ENCODE measurements at regions not wholly inside any gene's neighbourhood (a gene's known extent, or its start where the extent isn't known, plus 50 kb on each side); places are given as distances from the start of the nearest gene placed in this dataset.

DNA sequence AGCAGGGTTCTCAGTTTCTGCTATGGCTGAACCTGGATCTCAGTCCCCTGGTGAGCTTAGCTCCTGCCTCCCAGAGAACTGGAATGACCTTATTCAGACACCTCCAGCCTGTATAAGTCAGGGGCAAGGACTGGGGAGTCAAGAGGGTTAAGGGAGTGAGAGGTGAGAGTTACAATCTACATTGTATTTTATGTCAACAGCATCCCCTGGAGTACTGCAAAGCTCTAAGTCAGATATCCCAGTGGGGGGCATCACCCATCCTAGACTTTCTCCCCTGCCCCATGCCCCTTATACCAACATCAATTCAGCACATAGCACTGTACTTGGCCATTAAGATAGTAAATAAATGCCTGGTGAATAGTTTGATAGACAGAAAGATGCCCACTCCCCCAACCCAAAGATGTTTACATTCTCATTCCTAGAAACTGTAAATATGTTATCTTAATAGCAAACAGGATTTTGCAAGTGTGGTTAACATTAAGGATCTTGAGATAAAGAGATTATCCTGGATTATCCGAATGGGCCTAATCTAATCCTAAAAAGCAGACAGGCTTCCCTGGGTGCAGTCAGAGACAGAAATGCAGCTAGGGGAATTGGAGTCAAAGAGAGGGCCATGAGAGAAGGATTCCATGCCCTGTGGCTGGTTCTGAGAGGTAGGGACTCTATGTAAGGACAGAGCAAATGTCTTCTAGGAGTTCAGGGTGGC lies 132.3 kb upstream of the RASGRP1 start:
- no peak for DNase-seq

DNA sequence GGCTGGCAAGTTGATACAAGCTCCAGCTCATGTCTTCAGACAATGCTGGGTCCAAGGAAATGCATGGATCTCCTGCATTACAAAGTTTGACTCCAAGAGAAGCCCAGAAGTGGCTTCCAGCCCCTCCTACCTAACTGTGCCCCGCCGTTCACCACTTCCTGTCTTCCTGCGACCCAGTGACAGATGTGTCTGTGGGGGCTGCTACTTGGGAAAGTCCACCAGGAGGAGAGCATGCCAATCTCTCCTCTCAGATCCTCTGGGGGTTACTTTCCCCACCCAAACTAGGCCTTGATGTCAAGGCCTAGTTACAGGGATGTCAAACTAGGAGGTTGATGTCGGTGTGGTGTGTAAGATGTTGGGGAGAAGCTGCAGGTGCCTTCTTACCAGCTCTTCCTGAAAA lies 133.6 kb upstream of the RASGRP1 start:
- no peak for DNase-seq

DNA sequence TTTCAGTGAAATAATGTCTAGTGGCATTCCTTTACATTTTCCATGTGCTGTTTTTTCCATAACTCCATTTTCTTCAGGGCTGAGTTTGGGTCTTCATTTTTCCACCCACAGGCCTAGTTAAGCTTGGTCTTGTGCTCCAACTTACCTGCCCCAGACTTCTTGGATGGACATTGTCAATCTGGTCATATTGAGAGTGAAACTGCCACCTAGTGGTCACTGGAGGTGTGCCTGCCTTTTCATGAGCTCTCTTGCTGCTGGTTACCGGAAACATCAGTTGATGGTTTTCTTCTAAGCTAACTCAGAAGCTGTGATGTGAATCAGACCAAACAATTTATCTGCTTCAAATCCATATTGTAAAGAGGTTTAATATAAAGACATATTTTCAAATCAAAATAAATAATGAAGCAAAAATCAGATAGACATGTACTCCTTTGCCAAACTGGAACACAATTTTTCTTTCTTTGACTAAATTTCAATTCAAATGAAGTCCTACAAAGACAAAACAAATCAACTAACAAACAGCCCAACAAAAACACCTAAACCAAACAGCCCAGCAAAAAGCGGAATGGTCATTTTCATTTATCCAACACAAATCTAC lies 135.1 kb upstream of the RASGRP1 start:
- peak; percentile 84 for DNase-seq

DNA sequence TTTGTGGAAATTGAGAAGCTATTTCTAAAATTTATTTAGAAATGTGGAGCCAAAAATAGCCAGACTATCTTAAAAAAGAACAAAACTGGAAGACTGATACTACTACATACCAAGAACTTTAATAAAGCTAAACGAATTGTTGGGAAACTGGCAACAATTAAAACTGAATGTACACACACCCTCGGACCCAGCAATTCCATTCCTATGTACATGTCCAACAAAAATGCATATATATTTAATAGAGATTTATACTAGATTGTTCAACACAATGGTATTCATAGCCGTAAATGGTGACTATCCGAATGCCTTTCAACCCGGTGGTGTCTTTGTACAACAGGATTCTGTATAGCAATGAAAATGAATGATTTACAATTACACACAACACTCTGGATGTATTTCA lies 136.5 kb upstream of the RASGRP1 start:
- DNase-seq = no peak

DNA sequence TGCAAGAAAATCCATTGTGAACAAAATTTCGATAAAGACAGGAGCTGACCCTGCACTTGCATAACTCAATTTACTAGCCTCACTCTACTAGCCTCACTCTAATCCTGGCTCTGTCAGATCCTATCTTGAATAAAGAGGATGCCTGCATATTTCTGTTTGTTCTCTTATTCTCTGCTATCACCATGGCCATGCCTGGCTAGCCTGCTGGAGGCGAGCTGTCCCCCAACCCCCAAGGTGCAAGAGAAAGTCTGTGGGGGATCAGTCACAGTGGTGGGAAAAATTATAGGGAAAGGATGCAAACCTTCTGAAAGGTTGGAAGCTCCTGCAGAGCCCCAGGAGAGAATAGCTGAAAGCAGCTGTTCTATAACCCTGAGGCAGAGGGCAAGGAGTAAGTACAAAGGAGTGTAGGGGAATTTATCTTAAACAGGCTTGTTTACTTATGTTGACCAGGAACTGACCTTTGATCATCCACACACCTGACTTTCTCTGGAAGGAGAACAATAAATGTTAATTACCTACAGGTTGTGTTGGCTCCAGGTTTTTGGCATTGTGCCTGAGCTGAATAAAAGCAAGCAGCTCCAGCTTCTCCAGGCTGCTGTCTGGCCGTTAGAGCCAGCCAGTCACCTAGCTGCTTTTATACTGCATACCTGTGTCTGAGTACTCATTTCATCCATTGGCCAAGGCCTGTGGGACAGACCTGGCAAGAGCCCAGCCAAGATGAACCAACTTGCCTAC lies 137.7 kb upstream of the RASGRP1 start:
- no peak for DNase-seq

DNA sequence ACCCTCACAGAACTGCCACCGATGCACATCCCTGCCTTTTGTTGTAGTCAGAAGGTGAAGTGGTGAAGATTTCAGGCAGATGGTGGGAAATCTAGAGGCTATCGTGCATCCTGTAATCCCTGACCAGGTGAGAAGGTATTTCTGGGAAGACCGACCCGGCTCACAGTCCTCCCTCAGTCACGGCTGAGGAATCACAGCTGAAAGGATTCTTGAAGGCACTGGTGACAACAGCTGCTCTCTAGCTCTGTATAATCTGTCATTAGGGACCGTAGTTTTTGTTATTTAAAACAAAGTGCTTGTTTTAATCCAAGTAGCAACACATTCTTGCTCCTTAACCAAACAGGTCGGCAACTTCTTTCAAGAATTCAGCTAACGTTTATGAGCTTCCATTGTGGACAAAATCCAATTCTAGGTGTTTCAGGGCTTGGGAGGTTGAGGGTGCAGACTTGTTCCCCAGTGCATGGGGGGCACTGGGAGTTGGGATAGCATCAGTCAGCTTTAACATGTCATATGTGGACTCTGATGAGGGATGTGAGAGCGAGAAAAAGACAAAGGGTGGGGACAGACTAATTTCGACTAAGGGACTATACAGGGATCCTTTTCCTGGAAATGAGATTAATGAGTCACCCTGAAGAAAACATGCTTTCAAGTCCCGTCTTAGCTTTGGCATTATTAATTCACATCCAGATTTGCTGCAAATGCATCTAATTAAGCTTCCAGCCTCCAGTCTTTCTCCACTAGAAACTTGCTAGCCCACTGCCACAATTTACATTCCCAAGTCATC lies 141.0 kb upstream of the RASGRP1 start:
- no peak for DNase-seq

DNA sequence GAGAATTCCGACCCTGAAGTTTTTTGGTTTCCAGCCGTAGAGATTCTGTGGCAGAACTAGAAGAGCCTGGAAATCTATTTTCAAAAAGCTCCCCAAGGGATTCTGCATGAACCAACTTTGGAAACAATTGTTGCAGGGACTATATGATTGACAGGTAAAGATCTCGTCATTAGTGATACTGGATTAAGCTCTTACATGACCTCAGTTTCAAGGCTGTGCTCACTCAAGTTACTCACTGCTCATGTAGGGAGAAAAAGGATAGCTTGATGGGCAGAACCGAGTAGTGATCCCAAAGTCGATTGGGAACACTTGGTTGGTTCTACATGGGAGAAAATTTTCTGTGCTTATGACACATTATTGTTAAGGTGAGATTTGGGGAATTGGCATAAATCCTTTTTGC lies 142.3 kb upstream of the RASGRP1 start:
- no peak for DNase-seq

DNA sequence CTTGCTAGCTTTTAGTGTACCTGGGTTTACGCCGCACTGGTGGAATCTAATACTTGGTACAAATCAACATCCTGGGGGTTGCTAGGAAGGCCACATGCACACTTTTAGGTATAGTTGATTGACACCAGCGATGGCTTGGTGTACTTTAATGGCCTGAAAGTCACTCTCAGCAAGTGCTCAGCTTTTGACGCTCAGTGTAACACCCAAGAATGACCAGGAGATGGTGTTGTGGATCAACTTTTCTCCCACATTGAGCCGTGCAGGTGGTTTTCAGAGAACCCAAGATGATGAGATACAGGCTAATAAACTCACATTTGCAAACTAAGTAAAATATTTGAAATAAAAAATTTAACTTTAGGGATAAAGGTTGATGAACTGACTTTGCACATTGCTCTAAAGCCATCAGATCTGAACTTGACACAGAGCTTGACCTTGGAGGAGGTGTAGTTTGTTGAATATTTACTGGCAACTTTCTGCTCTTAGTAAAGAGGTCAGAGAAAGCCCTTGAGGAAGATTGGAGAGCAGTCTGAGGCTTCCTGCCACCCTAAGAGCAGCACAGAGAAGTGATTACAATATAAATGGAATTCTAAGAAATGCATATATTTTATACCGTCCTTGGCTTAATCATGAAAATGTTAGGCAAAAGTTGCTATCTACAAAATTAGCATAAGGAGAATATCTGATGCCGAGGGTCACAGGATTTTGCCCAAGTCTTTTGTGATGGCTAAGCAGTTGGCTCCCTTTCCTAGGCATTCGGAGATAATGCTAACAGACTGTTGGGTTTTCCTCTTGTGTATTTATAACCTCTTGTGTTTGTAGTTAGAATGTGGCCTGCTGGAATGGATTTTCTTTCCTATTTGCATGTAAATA lies 143.4 kb upstream of the RASGRP1 start:
- DNase-seq = peak; percentile 62

DNA sequence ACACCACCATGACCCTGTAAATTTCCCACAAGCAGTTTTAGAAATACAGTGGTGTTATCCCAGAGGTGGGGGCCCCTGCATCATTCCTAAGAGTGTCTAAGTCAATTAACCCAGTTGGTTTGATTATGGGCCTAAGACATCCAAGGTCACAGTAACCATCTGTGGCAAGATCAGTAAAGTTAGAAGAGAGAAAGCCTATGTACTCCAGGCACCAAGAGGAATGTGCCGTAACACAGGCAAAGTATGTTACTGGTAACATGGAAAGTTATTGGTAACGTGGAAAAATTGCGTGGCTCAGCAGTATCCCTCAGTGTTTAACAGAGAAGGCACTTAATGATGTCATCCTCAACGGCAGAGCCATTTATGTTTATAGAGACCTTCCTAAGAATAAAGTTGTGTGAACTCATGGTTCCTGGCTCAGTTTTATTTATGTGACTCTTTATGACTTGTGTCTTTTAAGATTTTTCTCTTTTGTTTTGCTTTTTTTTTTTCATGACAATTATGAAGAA lies 144.1 kb upstream of the RASGRP1 start:
- DNase-seq = no peak

DNA sequence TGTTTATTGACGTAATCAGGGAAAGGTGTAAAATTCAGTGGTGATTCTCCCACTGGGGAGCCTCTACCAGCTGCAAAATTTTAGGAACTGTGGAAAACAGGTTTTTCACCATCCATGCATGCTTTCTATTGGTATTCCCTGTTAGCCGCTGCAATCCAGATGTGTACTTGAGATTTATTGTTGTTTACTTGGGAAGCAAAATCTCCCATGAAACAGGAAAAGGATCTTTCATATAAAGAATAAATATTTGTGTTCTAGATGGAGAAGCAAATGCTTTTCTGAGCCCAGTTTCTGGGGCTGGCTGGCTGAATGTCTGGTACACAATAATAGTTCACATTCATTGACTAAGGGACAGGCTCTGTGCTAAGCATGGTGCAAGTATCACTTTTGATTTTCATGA lies 144.6 kb upstream of the RASGRP1 start:
- no peak for DNase-seq

DNA sequence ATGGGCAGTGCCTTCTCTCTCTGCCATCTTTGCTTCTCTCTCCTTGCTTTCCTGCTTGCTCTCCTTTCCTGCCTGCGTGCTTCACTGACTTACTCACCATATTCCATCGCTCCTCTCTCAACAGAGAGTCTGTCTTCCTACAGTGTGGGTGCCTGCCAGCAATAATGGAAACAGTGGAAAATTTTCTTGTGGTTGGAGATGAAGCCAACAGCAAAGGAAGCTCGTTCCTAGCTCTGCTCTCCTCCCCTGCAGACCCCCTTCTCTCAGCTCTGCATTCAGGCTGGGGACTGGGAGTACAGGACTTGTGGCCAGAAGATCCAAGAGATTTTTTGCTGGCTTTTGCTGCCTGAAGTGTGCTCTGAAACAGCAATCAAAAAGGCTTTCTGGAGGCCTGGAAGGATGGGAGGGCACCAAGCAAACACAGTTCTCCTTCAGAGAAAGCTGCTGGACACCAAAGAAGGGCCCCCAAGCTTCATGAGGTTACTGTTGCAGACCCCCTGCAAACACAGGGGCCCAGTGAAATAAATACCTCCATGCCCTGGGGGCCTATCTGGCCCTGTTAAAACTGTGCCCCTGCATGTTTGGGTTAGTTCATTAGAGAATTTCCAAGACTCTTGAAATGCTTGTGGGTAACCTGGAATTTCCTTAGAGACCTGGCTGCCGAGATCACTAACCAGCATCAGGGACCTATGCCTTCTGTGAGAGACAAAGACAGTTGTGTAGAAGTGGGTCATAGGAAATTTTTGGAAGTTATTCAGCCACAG lies 149.9 kb upstream of the RASGRP1 start:
- no peak for DNase-seq

DNA sequence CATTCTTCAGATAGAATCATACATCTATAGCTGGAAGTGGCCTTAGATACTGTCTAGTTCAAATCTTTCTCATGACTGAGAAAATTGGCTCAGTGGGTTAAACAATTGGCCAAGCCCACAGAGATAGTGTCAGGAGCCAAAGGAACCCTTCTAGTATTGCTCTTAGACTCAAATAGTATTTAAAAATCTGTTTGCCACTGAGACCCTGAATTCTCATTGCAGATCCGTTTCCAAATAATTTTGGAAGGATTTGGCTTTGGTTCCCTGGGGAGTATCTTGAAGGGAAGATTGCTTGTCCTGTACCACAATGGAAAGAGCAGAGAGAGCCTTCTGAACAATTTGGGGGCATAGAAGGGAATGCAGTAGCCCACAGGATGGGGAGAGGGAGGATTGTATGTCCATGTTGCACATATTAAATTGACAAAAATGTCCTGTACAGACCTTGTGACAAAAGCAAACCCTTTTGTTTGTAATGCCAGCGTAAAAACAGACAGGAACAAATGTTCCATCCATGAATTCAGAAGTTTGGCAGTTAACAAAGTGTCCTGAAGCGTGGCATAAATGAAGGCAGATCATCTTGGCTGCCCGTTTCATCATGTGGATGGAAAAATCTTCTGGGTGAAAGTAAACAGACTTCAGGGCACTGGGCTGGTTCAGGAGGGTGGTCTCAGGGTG lies 156.4 kb upstream of the RASGRP1 start:
- no peak for DNase-seq

DNA sequence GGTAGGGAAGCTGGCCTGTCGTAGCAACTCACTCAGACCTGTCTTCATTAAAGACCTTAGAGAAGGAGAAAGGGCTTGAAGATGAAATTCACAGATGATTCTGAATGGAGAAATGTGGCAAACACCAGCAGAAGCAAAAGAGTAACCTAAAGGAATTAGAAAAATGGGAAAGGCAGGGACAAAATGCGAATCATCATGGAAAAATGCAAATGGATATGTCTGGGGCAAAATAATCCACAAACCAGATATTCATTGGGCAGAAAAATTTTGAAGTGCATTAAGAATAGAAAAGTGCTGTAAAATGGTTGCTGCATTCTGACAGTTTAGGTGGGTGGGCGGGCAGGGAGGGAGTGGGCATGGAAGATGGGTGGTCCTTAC lies 156.9 kb upstream of the RASGRP1 start:
- no peak for DNase-seq

DNA sequence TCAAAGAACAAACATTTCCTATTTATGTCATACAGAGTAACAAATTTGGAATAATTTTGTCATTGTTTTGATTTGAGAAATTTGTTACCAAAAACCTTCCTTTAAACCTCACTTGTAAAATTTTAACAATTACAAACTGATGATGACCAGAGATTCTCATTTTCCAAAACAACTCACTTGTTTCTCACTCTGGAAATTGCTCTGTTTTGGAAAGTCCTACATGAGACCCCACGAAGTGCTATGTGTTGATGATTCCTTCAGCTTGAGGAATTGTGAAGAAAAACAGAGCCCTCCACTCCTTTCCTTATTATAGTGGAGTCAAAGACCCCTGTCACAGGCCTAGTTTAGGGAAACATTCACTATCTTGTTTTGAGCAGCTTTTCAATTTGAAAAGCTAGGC lies 157.6 kb upstream of the RASGRP1 start:
- DNase-seq = no peak

DNA sequence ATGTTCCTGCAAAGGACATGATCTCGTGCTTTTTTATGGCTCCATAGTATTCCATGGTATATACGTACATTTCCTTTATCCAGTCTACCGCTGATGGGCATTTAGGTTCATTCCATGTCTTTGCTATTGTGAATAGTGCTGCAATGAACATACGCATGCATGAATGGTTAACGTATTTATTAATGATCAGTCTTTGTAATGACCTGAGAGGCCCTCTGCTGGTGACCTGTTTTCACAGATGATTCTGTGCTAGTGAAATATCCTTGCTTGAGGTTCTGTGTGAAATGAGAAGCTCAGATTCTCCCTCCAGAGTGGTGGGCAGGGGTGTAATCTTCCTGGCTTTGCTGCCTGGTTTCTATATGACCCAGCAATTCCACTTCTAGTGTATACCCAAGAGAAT lies 160.2 kb upstream of the RASGRP1 start:
- no peak for DNase-seq

DNA sequence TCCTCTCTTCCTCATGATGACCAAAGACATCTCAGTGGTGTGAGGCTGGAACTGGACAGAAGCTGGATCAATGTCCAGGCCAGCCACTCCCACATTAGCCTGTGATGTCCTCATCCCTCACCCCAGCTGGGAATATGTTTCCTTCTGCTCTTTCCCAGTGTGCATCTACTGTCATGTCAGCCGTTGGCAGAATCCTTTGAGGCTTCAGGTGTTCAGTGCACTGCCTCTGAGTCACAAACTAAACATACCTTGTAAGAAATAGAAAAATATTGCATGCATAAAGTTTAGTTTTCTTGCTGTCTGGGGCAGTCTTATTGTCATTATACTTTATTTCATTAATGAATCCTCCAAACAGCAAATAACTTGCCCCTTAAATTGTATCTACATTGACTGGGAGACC lies 161.6 kb upstream of the RASGRP1 start:
- no peak for DNase-seq

DNA sequence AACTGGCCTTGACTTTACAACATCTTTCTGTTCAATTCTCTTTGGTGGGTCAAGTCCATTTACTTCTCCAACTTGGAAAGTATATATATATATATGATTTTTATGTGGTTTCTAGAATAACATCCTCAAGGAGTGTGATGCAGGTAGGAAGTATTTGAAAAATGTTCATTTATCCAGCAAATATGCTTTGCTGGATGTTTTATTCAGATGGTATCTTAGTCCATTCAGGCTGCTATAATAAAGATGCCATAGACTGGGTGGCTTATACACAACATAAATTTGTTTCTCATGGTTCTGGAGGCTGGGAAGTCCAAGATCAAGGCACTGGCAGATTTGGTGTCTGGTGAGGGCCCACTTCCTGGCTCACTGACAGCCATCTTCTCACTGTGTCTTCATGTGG lies 168.7 kb upstream of the RASGRP1 start:
- no peak for DNase-seq

DNA sequence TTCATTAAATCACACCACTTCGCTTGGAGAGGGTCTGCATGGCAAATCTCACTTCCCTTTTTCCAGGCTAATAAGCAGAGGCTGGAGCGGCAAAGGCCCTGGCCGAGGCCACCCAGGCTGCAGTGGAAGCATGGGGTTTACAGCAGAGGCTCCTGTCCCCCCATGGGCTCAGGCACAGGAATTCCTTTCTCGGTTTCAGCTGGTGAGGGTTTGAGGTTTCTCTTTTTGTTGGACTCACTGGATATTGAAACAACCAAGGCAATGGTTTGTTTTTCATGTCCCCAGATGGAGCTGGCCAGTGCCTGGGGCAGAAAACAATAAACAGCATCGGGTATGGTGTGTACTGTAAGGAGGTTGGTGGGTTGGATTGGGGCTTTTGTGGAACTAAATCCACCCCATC lies 175.6 kb upstream of the RASGRP1 start:
- DNase-seq = no peak

DNA sequence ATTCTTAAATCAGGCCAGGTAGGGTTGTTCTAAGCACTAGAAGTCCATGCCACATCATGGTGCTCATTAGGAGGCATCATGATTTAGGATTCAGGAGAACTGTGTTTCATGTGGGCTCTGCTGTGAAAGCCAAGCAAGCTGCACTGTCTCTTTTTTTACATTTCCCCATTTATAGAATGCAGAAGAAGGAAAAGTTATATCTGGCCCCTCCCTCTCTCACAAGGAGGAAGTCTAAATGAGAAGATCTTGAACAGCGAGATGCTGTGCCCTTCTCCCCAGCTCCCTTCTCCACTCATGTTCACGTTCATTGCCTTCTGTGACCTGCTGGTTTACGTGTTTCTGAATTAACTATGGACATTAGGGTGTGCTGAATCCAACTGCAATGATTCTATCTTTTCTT lies 178.5 kb upstream of the RASGRP1 start:
- no peak for DNase-seq

DNA sequence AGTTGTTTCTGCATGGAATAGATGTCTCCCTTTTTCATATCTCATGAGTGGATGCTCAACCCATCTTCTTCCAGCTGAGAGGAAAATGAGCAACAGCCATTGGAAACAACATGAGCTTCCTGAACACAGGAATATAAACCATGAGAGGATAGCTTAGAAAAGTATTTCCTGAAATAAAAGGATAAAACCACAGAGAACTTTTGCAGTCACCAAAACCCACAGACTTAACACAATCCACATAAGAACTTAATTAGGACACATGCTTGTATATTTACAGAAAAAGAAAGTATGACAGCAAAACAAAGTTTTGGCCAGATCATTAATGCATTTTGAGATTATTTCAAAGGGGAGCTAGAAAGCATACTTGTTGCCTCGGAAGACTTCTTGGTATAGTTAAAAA lies 180.5 kb upstream of the RASGRP1 start:
- no peak for DNase-seq

DNA sequence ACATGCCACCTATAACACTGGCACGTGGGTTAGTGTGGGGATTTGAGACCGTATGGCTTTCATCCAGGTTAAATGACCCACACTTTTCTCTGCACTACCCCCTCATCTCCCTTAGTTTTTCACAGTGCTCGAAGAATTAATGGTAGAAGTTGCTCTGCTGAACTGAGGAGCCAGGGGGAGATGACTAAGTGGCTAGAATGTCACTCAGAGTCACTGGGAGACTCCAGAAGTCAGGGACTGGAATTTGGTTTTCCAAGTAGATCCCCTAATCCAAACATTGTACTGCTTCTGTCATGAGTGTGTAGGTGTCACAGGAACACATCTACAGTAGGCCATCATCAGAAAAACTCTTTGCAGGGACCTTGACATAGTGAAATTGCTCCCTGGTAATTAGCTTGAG lies 181.0 kb upstream of the RASGRP1 start:
- no peak for DNase-seq
